ENCODE measurements at regions not wholly inside any gene's neighbourhood (a gene's known extent, or its start where the extent isn't known, plus 50 kb on each side); places are given as distances from the start of the nearest gene placed in this dataset.
"Not testable (repeated sequence)": the region's sequence is repeated elsewhere in the genome, so short reads cannot be mapped to it uniquely, and the experiment has no call there.

DNA sequence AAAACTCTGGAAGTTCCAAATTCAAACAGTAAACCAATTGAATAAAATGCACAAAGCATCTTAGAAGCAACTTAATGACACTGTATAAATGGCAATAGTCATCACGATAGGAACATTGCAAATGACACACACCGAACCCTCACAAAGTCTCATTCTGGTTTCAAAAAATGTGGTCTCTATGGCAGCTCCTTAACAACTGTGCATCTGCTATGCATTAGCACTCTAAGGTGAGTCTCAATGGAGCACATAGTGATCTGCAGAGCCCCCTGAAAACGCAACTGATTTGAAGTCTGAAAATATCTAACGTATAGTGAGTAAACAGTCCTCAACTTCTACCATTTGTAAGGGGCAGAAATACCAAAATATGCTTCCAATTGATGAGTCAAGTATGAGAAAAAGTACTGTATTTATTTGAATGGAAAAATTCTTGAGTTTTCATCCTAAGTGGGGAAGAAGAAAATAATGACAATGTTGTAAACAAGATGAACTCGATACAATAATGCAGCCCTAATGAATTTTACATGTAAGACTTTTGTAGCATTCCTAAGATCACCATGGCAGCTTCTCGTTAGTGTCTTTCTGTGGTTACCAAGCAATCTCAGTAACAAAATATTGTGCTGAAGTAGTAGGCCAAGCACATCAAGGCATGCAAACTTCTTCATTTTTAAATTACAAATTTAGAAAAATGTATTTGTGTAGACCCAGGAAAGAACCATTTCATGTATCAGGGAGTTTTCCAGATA is 517.5 kb upstream of the FAM174A start:
- no peak for DNase-seq (ENCODE audit: low read depth)

DNA sequence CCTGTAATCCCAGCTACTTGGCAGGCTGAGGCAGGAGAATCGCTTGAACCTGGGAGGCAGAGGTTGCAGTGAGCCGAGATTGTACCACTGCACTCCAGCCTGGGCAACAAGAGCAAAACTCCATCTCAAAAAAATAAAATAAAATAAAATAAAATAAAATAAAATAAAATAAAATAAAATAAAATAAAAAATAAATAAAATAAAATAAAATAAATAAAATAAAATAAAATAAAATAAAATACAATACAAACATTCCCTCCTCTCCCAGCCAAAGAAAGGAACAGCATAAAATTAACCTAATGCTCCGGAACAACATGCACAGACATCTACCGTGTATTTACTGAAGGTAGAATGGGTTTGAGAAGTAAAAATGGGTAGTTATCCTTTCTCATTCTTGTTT is 521.9 kb upstream of the FAM174A start:
- DNase-seq (ENCODE audit: low read depth): not testable (repeated sequence)

DNA sequence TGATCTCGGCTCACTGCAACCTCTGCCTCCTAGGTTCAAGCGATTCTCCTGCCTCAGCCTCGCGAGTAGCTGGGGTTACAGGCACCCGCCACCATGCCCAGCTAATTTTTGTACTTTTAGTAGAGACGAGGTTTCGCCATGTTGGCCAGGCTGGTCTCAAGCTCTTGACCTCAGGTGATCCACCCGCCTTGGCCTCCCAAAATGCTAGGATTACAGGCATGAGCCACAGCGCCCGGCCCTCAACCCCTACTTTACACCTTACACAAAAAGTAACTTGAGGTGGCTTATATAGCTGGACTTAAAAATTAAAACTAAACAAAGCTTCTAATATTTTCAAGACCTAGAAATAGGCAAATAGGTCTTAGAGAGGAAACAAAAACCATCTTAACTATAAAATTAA is 524.0 kb upstream of the FAM174A start:
- not testable (repeated sequence) for DNase-seq (ENCODE audit: low read depth)

DNA sequence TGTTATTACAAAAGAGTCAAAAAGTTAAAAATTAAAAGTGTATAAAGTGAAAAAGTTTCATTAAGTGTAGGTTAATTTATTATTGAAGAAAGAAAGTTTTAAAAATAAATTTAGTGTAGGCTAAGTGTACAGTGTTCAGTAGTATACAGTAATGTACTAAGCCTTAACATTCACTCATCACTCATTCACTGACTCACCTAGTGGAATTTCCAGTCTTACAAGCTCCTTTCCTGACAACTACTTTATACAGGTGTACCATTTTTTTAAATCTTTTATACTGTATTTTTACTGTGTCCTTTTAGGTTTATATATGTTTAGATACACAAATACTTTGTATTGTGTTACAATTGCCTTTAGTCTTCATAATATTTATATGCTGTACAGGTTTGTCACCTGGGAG is 530.2 kb upstream of the FAM174A start:
- DNase-seq (ENCODE audit: low read depth): no peak

GRCh38 chr5:99998319-99998718 is 536.9 kb upstream of the FAM174A start:
- no peak for DNase-seq (ENCODE audit: low read depth)

- no peak for DNase-seq (ENCODE audit: low read depth)
Measured at GRCh38 chr5:99995407-99995806, 539.8 kb upstream of the FAM174A start.

- no peak for DNase-seq (ENCODE audit: low read depth)
Measured at GRCh38 chr5:99973779-99974178, 561.4 kb upstream of the FAM174A start.

GRCh38 chr5:99955962-99956361 is 579.2 kb upstream of the FAM174A start:
- no peak for DNase-seq (ENCODE audit: low read depth)

- DNase-seq (ENCODE audit: low read depth): no peak
Measured at GRCh38 chr5:99955006-99955405, 580.2 kb upstream of the FAM174A start.

DNA sequence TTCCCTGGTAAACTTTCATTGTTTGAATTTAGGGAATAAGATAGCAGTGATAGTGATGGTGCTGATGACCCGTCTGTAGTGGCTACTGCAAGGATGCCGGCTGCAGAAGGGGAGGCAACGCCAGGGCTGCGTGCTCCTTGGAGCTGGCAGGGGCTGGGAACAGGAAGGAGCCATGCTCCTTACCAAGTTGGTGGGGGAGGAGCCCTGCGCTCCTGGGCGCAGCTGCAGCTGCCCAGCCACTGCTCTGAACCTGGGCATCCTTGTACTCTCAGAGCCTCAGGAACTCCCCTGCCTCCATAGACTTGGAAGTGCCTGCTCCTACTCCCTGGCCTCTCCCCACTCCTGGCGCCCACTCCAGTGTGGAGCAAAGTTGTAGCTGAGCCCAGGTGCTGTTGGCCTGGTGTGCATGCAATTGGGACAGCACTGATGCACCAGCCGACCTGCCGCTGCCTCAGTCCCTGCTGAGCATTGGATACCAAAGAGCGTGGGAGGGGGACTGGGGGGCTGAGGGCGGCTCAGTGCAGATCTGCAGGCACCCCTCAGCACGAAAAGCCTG is 585.1 kb upstream of the FAM174A start:
- no peak for DNase-seq (ENCODE audit: low read depth)

GRCh38 chr5:99949361-99949760 is 585.8 kb upstream of the FAM174A start:
- no peak for DNase-seq (ENCODE audit: low read depth)

GRCh38 chr5:99948850-99949249 is 586.3 kb upstream of the FAM174A start:
- no peak for DNase-seq (ENCODE audit: low read depth)

DNA sequence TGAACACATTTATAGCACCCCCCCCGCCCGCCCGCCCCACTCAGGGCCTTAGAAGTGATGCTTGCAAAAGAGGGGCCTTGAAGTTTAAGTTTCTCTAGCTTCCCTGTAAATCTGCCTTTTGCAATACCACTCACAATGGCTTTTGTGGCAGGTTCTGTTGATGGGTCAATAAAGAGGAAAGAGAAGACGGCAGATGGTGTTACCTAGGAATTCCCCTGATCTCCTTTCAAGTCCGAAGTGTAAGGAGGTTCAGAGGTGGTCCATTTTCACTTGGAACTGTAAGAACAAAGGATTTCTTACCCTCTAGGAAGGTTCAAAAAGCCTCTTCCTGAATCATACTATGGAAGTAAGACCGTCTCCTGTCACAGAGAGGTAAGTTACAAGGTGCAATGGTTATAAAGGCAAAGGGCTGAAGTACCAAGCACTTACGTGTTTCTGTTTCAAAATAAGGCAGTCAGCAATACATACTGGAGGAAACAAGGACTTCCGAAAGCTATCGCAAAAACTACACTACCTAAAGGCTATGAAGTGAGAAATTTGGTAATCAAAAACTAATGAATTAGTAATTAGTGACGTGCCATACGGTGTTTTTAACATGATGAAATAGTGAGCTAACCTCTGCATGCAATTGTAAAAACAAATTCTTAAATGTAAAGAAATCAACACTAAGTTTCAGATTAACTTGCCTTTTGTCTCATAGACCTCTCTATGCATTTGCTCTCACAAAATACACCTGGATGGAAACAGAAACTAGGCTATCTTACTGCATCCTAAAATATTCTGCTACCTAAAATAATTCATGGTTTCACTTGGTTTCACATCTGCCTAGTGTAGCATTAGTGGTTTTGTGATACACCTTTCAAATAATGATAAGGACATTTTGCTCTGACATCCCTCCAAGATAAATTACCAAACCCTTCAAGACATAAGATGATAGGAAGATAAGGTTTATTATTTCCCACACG is 589.4 kb upstream of the FAM174A start:
- DNase-seq (ENCODE audit: low read depth): no peak

GRCh38 chr5:99940540-99940939 is 594.6 kb upstream of the FAM174A start:
- DNase-seq (ENCODE audit: low read depth): no peak

GRCh38 chr5:99936911-99937310 is 598.3 kb upstream of the FAM174A start:
- no peak for DNase-seq (ENCODE audit: low read depth)

- no peak for DNase-seq (ENCODE audit: low read depth)
Measured at GRCh38 chr5:99929806-99930135, 605.4 kb upstream of the FAM174A start.

- DNase-seq (ENCODE audit: low read depth): no peak
Measured at GRCh38 chr5:99929067-99929805, 605.9 kb upstream of the FAM174A start.

DNA sequence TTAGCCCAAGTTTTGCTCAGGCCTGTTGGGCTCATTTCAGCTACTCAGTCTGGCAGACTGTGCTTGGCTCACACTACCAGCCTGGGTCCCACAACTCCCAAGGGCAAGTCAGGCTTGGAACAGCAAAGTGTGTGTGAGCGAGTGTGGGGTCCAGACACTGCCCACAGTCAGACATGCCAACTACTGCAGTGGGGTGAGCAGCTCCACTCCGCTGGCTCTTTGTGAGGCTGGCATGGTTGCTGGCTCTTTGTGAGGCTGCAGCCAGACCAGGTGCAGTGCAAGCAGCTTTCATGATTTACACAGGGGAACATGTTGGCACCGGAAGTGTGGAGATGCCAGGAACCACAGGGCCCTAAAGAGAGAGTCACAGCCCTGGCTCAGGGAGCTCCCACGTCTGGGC is 606.7 kb upstream of the FAM174A start:
- no peak for DNase-seq (ENCODE audit: low read depth)

- DNase-seq (ENCODE audit: low read depth): no peak
Measured at GRCh38 chr5:99926463-99926862, 608.7 kb upstream of the FAM174A start.

- no peak for DNase-seq (ENCODE audit: low read depth)
Measured at GRCh38 chr5:99922386-99922785, 612.8 kb upstream of the FAM174A start.

DNA sequence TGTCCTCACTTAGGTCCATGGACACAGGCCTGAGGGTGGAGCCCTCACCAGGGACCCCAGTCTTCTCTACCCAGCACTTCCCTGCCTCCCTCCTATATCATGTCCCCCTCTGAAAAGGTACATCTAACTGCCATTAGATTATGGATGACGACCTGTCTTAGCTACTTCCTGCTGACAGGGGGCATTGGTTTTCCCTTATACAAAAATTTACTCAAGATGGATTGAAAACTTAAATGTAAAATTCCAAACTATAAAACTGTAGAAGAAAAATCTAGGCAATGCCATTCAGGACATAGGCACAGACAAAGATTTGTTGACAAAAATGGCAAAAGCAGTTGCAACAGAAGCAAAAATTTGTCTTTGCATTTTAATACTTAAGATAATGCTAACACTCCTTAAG is 623.2 kb upstream of the FAM174A start:
- DNase-seq (ENCODE audit: low read depth): no peak

DNA sequence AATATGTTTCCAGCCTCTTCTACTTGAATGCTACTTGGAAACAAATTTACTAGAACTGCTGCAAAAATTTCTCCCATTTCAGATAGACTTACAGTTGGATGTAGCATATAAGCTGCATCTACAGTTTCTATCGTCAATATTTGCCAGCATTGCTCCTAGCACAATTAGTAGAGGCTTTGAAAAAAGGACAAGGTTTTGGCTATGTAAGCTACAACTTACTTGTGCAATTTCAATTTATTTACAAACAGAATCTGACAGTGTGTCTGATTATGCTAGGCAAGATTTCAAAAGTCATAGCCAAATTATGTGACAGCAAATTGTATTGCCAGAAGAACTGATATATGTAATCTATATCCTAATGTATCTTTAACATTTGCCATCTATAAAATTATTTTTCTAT is 628.4 kb upstream of the FAM174A start:
- no peak for DNase-seq (ENCODE audit: low read depth)

Measured in HS-27A (cell line).